DMS 273 (cell line): ENCODE measurements at regions not wholly inside any gene's neighbourhood (a gene's known extent, or its start where the extent isn't known, plus 50 kb on each side); places are given as distances from the start of the nearest gene placed in this dataset.

Source experiments
- DNase-seq: peaks from one replicate; lab custom pipeline; 2025; ENCODE audit not compliant: unreplicated experiment; lab: John Stamatoyannopoulos, UW

DNA sequence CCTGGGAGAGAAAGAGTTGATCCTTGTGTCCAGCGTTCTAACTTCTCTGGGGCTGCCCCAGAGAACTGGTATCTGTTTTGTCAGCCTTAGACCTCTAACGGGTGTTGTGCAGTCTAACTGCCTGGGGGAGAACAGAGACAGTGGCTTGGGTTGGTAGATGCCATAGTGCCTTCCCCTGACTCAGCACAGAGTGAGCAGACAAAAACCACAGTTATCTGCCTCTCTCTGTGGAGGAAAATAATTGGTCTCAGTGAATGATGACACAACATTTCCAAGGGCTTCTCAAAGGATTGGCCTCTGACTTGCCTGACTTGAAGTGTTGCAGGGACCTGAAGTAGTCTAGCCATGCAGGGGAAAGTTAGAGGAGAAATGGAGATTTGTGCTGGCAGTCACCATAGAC, 226.2 kb upstream of the MAN1A1 start:
- DNase-seq: no peak

DNA sequence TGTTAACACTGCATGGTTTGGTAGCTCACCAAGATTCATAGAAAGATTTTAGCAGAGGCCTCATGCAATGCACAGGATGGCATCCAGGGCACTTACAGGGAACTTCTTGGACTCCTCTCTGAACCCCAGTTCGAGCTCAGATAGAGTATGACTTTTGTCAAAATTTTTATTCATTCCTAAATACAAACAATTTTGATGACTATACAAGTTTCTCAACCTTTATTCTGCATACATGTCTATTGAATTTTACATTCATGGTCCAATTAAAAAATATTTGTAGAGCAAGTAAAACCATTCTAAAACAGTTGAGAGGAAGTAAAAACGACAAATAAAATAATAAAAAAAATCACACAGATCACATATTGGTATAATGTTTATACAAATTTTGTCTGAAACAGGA, 219.0 kb upstream of the MAN1A1 start:
- no peak for DNase-seq

DNA sequence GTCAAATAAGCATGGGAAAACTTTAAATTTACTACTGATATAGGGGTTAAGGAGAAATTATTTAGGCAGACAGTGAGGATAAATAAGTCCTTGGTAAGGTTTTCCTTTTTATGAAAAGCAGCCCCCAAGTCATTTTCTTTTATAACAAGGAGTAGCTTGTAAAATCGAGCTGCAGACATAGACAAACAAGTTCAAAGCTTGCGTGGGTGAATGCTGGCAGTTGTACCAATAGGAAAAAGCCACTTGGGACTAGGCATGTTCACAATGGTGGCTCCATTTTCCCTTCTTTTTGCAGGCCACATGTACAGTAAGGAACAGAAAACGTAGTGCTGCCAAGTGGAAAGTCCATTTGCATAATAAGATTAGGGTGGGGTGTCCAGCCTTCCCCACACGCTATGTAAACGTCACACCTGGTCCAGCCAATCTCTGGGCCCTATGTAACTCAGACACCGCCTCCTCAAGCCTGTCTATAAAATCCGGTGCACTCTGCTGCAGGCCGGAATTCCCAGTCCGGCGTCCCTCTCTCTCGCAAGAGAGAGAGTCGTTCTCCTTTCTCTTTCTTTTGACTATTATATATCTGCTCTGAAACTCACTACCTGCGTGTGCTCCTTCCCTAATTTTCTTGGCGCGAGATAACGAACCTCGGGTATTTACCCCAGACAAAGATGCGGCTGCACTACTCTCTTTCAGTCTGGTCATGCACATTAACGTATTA, 217.1 kb upstream of the MAN1A1 start:
- DNase-seq: peak; percentile 9

DNA sequence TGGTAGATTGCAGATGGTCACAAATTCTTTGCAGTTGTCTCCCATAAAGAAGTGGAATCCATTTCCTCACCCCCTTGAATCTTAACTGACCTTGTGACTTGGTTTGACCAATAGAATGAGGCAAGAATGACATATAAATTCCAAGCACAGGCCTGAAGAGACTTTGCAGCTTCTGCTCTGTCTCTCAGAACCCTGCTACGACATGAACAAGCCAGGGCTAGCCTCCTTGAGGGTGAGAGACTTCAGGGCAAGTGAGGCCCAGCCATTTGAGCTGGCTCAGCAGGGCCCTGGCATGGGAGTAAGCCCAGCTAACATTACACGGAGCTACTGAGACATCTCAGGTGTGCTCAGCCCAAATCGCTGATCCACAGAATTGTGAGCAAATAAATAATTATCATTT, 216.3 kb upstream of the MAN1A1 start:
- DNase-seq: no peak

DNA sequence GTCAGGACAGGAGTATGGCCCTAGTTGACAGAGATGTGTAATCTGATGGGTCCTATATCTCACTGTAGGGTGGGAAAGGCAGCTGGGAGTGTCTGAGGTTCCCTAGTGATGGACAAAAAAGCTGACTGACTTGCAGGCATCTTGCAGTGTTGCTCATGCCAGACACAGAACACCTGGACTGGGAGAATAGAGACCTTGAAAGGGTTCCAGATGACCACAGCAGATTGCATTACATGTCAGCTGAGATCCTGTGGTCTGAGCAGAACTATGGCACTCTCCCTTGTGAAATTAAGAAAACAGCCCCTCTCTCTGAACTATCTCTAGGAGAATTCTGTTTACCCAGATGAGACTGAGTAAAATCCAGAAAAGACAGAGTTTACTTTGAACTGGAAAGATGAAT, 212.6 kb upstream of the MAN1A1 start:
- DNase-seq: no peak

DNA sequence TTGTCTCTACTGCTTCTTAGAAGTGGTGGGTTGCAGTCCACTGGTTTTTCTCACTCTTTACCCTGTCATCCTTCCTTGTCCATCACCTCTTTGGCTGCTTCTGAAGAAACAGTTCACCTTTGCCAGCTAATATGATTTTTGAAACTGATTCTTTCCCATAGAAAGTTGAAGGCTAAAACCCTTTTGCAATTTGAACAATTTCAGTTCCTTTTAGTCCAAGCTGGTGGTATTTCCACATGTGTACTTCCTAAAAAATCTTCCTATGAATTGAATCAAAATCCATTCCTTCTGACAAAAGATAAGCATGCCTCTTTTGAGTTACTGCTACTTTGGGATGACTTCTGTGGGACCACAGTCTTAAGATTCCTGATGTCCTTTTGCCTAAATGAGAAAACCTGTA, 210.0 kb upstream of the MAN1A1 start:
- DNase-seq: no peak

DNA sequence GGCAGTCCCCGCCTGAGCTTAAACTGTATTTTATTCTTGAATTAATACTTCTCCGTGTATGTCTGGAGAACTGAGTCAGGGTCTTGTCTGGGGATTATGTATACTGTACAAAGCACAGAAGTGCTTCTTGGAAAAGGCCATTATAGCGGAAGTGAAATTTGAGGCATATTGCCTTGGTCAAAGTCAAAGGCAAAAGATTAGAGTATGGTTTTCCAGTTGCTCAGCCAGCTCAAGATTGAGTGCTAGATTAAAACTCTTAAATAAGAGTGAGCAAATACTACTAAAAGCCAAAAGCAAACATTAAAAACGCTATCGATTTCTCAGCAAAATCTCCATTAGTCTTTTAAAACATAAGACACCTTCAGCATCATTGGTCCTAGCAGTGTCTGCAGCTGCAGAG, 207.7 kb upstream of the MAN1A1 start:
- no peak for DNase-seq

DNA sequence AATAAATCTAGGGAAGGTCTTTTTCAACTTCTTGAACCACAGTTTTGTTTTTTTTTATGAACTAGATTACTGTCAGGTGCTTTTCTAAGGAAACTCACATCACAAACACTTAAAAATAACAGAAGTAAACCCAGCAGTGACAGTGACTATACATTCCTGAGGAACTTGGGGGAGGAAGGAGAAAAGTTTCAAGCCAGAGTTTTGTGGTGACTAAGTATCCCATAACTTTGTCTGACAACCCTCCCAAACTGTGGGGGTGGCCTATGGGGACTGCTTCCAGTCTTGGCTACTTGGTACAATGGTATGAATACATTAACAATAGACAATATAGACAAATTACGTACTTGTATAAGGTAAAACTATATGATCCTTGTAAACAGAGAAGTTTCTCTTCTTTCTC, 202.5 kb upstream of the MAN1A1 start:
- no peak for DNase-seq

DNA sequence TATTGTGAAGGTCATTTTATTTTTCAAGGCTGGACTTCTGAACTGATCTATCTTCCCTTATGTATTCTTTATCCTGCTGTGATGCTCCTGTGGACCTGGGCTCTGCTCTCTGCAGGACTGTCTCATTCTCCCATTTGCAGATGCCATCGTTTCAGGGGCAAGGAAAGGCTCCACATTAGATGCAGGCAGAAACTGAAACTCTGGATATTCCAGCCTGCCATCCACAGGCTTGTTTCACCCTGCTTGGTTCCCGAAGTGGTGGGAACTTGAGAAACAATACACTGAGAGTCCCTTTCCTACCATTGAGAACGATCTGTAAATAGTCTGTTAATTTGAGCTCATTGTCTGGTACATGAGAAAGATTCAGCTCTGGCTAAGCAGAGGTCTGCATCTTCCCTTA, 197.5 kb upstream of the MAN1A1 start:
- no peak for DNase-seq

DNA sequence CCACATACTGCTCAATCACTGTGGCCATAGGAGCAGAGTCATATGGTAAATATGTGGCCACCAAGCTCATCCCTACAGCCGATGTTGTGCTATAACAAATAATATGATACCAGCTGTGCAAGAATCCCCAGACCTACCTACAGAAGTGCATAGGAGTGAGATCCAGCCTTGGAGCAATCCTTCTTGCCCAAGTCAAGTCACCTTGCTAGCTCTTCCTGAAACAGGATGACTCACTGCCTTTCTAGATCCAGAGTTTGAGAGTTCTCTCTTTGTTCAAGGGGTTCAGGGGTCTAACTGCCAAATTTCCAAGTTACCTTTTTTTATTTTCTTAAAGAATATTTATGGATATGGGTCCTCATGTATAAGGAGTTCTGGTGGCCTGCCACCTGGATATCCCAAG, 195.7 kb upstream of the MAN1A1 start:
- no peak for DNase-seq

DNA sequence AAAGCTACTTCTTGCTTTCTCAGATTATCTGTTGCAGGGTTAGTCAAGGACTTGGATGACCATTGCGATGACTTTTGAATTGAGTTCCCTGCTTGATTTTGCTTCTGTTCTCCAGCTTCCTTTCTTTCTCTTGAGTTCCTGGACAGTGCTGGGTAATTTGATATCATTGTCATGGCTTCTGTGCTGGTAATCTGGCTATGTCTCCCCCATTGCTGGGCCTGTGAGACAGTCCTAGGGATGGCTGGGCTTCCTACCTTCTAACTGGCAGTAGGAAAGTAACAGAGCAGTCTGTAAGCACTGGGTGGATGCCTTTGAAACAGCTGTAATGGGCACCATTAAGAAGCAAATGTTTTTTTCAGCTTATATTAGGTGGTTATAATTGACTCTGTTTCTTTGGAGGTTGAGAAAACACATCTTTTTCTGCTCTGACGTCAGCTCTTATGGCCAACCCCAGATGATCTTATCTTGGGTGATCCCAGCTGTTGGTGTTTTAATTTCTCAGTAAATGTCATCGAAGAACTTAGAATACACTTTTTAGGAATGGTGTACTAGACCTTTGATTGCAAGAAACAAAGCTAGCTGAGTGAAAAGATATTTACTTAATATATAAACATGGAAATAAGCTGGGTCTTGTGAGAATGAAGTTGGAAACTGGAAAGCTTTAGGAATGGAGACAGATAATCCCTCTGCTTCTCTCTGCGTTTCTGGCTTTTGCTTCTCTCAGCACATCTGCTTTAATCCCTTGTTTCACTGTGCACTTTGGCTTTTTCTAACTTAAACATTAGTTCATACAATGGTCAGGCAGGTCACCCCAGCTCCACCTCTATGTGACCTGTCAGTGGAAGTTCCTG, 195.0 kb upstream of the MAN1A1 start:
- DNase-seq: peak; percentile 19

DNA sequence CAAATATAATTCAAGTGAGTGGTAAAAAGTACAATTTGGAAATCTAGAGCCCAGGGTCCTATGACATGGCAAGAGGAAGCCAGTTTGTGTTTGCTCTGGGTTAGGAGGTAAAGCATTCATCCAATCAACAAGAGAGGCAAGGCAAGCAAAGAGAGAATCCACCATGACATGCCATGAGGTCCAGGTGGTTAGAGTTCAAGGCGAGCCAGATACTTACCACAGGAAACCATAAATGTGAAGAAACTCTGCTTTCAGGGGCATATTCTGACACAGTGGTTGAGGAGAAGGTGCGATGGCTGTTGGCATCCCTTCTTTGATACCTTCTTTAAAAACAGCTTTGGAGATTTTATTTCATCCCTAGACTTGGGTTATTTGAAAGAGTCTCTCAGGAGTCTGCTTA, 193.8 kb upstream of the MAN1A1 start:
- no peak for DNase-seq

DNA sequence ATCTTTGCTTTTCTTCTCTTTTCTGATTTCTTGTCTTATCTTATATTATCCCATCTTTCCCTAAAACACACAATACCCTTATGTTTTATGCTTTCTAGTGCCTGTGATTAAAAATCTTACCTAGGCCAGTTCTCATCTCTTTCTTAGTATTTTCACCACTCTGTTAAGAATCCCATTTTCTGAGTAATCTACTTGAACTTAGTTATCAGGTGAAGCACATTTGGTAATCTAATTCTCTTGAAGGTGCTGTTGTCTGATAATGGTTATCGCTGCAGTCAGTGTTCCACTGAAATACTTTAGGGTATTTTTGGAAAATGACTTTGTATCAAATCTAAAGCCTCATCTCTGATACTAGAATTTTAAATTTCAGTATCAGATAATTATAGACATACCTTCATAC, 192.5 kb upstream of the MAN1A1 start:
- DNase-seq: no peak

DNA sequence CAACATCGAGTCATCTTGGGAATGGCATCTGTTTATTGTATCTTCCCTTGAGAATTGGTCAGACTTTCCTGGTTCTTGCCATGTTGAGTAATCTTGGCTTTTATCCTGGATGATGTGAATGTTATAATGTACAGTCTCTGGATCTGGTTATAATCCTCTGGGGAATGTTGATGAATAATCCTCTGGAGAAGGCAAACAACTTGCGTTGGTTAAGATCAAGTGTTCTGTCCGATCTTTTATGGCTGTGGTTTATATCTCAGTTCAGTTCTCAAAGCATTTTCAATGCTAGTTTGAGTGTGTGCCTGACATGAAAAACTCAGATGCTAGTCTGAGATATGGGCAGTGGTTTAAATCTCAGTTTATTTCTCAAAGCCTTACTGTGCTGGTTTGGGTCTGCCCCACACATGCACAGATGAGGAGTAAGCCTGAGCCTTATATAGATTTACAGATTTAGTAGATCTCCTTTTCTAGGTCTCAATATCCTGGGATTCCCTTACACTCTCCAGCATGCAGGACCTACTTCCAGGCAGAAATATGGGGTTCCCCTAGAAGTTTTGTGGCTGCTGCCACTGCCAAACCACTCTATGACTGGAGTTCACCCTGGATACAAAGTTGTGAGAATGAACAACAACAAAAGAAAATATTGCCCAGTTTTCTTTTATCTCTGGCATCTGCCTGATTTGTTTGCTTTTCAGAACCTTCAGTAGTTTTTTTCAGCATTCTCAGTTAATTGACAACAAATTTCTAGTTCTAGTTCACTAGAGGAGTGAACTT, 191.8 kb upstream of the MAN1A1 start:
- DNase-seq: peak; percentile 55

DNA sequence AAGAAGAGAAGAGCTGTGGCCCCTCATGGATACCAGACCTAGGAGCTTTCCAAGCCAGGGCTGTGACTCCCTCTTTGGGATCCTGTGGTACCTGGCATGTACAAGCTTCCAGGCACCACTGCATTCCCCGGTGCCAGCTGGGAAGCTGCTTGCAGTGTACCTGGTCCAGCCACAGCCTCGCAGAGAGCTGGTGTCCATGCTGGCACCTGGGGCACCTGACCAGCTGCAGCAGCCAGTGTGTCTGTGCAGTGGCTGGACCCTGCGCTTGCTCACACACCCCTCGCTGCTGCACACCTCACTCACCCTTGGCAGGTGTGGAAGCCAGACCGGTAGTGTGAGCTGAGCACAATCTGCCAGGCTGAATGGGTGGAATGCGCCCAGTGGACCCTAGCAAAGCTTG, 190.9 kb upstream of the MAN1A1 start:
- no peak for DNase-seq

DNA sequence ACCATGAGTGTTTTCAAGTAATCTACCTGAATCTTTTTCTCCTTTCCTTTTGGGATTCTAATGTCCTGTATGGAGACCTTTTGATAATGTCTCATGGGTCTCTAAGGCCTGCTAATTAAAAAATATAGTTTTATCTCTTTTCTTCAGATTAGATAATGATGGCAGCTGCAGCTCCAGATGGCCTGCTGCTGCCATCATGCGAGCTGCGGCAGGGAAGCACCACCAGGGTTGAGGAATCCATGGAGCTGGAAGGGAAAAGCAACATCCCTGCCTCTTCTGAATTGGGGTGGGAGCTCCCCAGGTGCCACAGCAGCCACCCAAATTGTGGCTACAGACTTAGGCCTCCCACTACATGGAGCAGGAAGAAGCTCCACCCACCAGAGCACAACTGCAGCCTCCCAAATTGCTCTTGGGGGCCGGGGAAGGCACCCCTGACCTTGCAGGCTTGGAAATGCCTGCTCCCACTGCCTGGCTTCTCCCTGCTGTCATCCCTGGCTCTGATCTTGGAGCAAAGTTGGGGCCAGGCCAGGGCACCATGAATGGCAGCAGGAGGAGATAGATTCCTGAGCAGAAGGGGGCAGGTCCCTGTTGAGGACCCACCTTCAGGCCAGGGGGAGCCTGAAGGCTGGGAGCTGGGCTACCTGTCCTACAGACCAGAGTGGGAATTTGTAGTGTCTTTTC, 189.6 kb upstream of the MAN1A1 start:
- DNase-seq: peak; percentile 56

DNA sequence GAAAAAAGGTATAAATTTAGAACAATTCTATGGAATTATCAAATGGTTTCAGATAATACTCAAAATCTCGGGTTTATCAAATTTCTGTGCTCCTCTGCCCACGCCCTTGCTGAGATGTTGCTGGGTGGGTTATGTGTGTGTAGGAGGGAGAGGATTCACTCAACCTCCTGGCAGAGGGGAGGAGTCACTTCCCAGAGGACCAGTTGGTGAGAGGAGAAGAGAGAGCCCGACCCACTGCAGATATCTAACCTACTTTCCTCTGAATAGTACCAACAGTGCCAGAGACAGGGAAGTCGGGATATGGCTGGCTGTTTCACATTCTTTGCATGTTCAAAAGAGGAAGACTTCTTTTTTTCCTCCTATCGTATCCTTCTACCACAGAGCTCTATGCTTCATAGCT, 187.1 kb upstream of the MAN1A1 start:
- peak; percentile 13 for DNase-seq

DNA sequence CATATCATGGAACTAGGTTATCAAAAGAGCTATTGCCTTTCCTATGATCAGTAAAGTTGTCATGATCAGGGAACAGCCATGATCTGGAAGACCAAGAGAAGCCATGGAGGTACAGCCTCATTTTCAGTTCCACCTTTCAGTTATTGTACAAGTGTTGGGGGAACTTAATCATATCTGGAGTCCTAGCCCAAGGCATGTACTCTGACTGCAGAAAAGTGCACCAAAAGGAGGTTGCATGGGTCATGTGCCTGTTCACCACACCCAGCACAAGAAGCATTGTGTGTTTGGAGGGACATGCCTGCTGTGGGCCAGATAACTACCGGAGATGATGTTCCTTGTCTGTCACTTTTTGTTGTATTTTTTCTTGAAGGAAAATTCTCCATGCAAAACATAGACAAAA, 185.8 kb upstream of the MAN1A1 start:
- no peak for DNase-seq

DNA sequence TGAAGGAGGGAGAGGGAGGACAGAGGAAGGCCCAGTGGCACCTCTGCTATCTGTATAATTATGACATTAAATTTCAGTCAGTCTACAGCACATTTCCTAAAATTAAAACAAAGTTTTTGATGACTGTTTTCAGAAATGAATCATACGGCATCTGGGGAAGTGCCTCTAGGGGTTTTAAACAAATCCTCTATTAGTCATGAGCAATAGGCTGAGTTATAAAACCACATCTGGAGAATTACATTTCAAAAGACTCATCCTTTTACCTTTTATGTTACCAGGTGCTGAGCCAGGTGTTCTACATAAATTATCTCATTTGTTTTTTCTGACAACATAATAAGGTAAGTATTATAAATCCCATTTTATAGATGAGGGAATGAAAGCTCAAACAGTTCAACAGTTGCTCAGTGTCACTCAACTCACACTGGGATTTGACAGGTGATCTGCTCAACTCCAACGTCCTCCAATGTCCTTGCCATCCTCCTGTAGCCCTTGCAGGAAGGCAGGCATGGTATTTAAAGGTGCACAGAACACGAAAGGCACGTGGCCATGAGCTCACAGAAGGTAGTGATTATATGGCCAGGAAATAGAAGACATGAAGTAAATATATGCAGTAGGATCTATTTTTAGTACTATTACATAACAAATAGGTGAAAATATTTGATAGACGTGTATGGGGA, 184.2 kb upstream of the MAN1A1 start:
- DNase-seq: no peak

DNA sequence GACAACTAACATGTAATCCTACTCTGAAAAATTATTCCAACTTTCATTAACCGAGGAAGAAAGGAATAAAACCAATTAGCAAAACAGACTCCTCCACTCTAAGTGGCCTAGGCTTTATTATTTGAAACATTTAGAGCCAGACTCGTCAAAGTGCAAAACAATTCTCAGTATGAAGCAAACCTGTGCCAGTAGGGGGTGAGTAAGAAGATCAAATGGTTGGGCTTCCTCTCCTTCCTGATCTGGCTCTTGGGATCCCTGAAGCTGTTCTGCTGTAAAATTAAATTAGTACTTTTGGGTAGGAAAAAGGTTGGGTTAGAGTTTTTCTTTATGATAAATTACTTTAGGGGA, 177.6 kb upstream of the MAN1A1 start:
- no peak for DNase-seq
